B cell (primary cell): ENCODE measurements at regions not wholly inside any gene's neighbourhood (a gene's known extent, or its start where the extent isn't known, plus 50 kb on each side); places are given as distances from the start of the nearest gene placed in this dataset.

Experiments
- ATAC-seq: fragments of 200-7000 bp; cut with Tn5 transposase; one replicate; pipeline ENCODE4 v1.10.0; 2021; ENCODE audit warnings: low read depth, mild to moderate bottlenecking, moderate number of reproducible peaks, moderate library complexity
- CTCF ChIA-PET: fragments of 350-600 bp; sonication (Branson Sonifier 250); formaldehyde crosslinking; loops from one replicate; lab custom pipeline; 2021; ENCODE audit warnings: antibody characterized with exemption, inconsistent platforms; lab: Charles Lee
- POLR2A ChIA-PET: fragments of 350-600 bp; sonication (Branson Sonifier 250); formaldehyde crosslinking; loops from one replicate; lab custom pipeline; 2021; ENCODE audit warnings: antibody characterized with exemption; lab: Charles Lee
- DNase-seq: peaks from one replicate; pipeline ENCODE4 v3.0.0; 2013
- H2AFZ ChIP-seq: 2 replicates; pipeline ENCODE4 v1.6.1; 2012; ENCODE audit warnings: mild to moderate bottlenecking, low read depth, low read length; ENCODE audit not compliant: insufficient read depth, poor library complexity, severe bottlenecking
- H3K27ac ChIP-seq, 2 donors: 1 replicate in 1 of 2; 2 replicates in 1 of 2; pipeline ENCODE4 v1.5.1; 2012 to 2013; ENCODE audit warnings: low read length in 2 of 2, mild to moderate bottlenecking in 2 of 2, moderate library complexity in 1 of 2
- H3K27me3 ChIP-seq, 4 experiments: fragments of 200-600 bp in 1 of 4; sonication (generic) in 1 of 4; replicated peaks in 1 of 4; 1 replicate in 2 of 4; 2 replicates in 2 of 4; pipeline versions ENCODE4 v1.6.1 to v1.7.0; 2013 to 2016; ENCODE audit warnings: low read length in 3 of 4, mild to moderate bottlenecking in 2 of 4, mixed read lengths in 1 of 4, moderate library complexity in 1 of 4; ENCODE audit not compliant: insufficient read depth in 4 of 4, control insufficient read depth in 3 of 4; ENCODE audit errors: control extremely low read depth in 1 of 4
- H3K36me3 ChIP-seq, 2 experiments: replicated peaks in 1 of 2; 1 replicate in 1 of 2; 2 replicates in 1 of 2; pipeline versions ENCODE4 v1.6.1 to v1.7.1; 2013; ENCODE audit warnings: low read length in 1 of 2; ENCODE audit not compliant: insufficient read depth in 2 of 2, control insufficient read depth in 1 of 2; ENCODE audit errors: control extremely low read depth in 1 of 2, extremely low read depth in 1 of 2
- H3K4me1 ChIP-seq, 2 donors: fragments of 200-600 bp in 1 of 2; sonication (generic) in 1 of 2; 1 replicate in 1 of 2; 2 replicates in 1 of 2; pipeline versions ENCODE4 v1.5.1 to v1.6.1; 2013 to 2017; ENCODE audit warnings: low read length in 2 of 2; ENCODE audit not compliant: control insufficient read depth in 2 of 2, insufficient read depth in 2 of 2
- H3K4me2 ChIP-seq: replicated peaks from 2 replicates; pipeline ENCODE3; 2012; ENCODE audit warnings: mild to moderate bottlenecking, low read depth, low read length; ENCODE audit not compliant: poor library complexity, severe bottlenecking
- H3K4me3 ChIP-seq, 5 experiments: fragments of 200-600 bp in 1 of 5; sonication (generic) in 1 of 5; 1 replicate in 3 of 5; 2 replicates in 2 of 5; pipeline versions ENCODE4 v1.5.1 to v1.7.0; 2011 to 2016; ENCODE audit warnings: low read length in 4 of 5, mild to moderate bottlenecking in 4 of 5, low read depth in 2 of 5, control low read depth in 1 of 5, moderate library complexity in 1 of 5; ENCODE audit not compliant: insufficient read depth in 1 of 5; ENCODE audit errors: control extremely low read depth in 1 of 5, extremely low read depth in 1 of 5
- H3K79me2 ChIP-seq: fragments of 200-600 bp; sonication (generic); one replicate; pipeline ENCODE4 v1.6.0; 2016; ENCODE audit warnings: low read length; ENCODE audit not compliant: control insufficient read depth, insufficient read depth
- H3K9ac ChIP-seq: fragments of 200-600 bp; sonication (generic); 2 replicates; pipeline ENCODE4 v1.6.1; 2017; ENCODE audit warnings: mild to moderate bottlenecking, low read length, moderate library complexity
- H3K9me3 ChIP-seq, 3 donors: one replicate each; pipeline versions ENCODE4 v1.6.1 to v1.7.1; 2013; ENCODE audit warnings: low read length in 2 of 3; ENCODE audit not compliant: control insufficient read depth in 2 of 3, insufficient read depth in 1 of 3; ENCODE audit errors: control extremely low read depth in 1 of 3
- H4K20me1 ChIP-seq: 2 replicates; pipeline ENCODE4 v1.6.0; 2012; ENCODE audit warnings: mild to moderate bottlenecking, low read length; ENCODE audit not compliant: insufficient read depth, control insufficient read depth, poor library complexity, severe bottlenecking
- H3K27ac Mint-ChIP-seq: one replicate; pipeline ENCODE4 v1.8.0; 2021; ENCODE audit warnings: mixed read lengths
- H3K27me3 Mint-ChIP-seq: one replicate; pipeline ENCODE4 v1.8.0; 2021; ENCODE audit warnings: mixed read lengths
- H3K4me1 Mint-ChIP-seq: one replicate; pipeline ENCODE4 v1.8.0; 2021; ENCODE audit warnings: mixed read lengths
- H3K4me3 Mint-ChIP-seq: one replicate; pipeline ENCODE4 v1.8.0; 2021; ENCODE audit warnings: mixed read lengths
- H3K9me3 Mint-ChIP-seq: one replicate; pipeline ENCODE4 v1.8.0; 2022; ENCODE audit warnings: mixed read lengths; ENCODE audit not compliant: insufficient read depth
- EZH2 ChIP-seq: IDR thresholded peaks from 2 replicates; pipeline ENCODE4 v1.6.1; 2012; ENCODE audit warnings: borderline replicate concordance, low read depth, mild to moderate bottlenecking, moderate library complexity, low read length; ENCODE audit not compliant: insufficient read depth, poor library complexity, severe bottlenecking
- WGBS: methylation state at CpG from one replicate; pipeline ENCODE4 v1.1.5; 2013; ENCODE audit warnings: missing lambda C conversion rate; ENCODE audit not compliant: insufficient coverage; 5-methylcytosine and 5-hydroxymethylcytosine counted together
- intact Hi-C: fragments of 100-400 bp; cut with micrococcal nuclease; formaldehyde crosslinking; loops from one replicate; pipeline ENCODE4 v1.10.0; 2022
- TF ChIP-seq, protein P1 (sequence below): fragments of 200-600 bp; IDR thresholded peaks from one replicate; pipeline ENCODE4 v1.8.0; 2022; ENCODE audit warnings: antibody characterized with exemption, mild to moderate bottlenecking

DNA sequence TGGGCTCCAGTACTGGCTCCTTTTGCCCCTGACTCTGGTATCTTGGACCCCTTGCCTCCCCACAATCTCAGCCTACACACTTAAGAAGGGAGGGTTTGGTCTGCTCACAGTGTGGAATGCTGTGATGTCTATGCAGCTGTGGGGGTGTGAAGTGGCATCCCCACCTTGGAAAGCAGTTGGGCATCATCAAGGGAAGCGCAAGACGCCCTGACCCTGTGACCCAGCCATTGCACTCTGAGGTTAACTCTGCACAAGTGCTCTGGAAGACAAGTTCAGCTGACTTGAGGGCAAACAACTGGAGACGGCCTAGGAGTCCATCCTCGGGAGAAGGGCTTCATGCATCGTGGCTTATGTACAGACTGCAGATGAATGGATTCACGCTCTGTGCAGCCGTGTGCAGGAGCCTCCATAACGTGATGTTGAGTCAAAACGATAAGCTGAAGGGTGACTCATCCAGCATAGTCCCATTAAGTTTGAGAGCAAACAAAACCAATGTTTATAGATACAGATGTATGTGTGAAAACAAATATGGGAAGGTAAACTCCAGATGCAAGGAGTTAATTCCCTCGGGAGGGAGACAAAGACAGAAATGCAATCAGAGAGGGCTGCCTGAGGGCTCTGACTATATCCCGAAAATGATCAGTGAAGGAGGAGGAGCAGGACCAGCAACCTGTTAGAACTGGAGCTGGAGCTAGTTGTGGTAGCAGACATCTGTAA is 86.8 kb downstream of the LSM3 start:
- H3K4me1 ChIP-seq: no peaks in the 10 kb centered on the region
- 90% methylated on average over 11 of the region's 11 CpGs for WGBS
- no peak overlapping the region for H3K4me2 ChIP-seq
- Mint-ChIP-seq H3K27ac (no peak overlapping the region), H3K4me1 (no peaks in the 10 kb centered on the region), H3K4me3 (no peak overlapping the region), H3K27me3 (peaks cover 33% of the 10 kb centered on the region), H3K9me3 (no peaks in the 10 kb centered on the region)
- TF ChIP-seq, protein P1, sequence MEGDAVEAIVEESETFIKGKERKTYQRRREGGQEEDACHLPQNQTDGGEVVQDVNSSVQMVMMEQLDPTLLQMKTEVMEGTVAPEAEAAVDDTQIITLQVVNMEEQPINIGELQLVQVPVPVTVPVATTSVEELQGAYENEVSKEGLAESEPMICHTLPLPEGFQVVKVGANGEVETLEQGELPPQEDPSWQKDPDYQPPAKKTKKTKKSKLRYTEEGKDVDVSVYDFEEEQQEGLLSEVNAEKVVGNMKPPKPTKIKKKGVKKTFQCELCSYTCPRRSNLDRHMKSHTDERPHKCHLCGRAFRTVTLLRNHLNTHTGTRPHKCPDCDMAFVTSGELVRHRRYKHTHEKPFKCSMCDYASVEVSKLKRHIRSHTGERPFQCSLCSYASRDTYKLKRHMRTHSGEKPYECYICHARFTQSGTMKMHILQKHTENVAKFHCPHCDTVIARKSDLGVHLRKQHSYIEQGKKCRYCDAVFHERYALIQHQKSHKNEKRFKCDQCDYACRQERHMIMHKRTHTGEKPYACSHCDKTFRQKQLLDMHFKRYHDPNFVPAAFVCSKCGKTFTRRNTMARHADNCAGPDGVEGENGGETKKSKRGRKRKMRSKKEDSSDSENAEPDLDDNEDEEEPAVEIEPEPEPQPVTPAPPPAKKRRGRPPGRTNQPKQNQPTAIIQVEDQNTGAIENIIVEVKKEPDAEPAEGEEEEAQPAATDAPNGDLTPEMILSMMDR: no peak
- TF ChIP-seq EZH2: no peak
- H3K9me3 ChIP-seq: peaks cover 0 to 10% (median 0%) of the 10 kb centered on the region in 3 donors
- H3K79me2 ChIP-seq: no peaks in the 10 kb centered on the region
- no peak overlapping the region for H3K27ac ChIP-seq
- CTCF ChIA-PET: interaction anchor here (0.6 to 1.3 kb wide), 4 partner anchors 197 to 632 kb away, joined by 3 to 4 read pairs (median 4); no protein-coding TSS in a partner anchor
- no peak for ATAC-seq
- no peaks in the 10 kb centered on the region for H4K20me1 ChIP-seq
- no peaks in the 10 kb centered on the region for H3K36me3 ChIP-seq
- H2AFZ ChIP-seq: no peak overlapping the region
- H3K9ac ChIP-seq: no peak overlapping the region
- H3K4me3 ChIP-seq: no peak overlapping the region
- intact Hi-C loops: no loop called here
- peaks cover 0 to 5% (median under 1%) of the 10 kb centered on the region in 4 experiments for H3K27me3 ChIP-seq
- DNase-seq: no peak
- POLR2A ChIA-PET: no interaction called here

DNA sequence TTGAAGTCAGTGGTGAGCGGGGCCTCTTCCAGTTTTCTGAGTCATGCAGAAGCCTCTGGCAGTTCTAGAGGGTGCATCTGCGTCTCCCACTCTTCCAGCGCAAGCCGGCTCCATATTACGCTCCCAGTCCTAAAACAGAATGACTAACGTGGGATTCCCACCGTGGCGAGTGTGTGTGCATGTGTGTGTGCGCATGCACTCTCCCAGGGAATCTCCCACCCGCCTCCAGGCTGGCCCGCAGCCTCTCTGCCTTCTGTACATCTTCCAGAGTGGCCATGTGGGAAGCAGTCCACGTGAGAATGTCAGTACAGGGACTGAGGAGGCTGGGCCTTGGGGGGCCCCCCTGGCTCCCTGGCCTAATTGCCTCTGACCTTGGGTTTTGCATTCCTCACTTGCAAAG is 87.7 kb downstream of the LSM3 start:
- no peaks in the 10 kb centered on the region for H3K4me1 Mint-ChIP-seq
- H4K20me1 ChIP-seq: no peaks in the 10 kb centered on the region
- H3K4me2 ChIP-seq: no peak overlapping the region
- peaks cover 0 to 2% (median under 1%) of the 10 kb centered on the region in 4 experiments for H3K27me3 ChIP-seq
- CTCF ChIA-PET: interaction anchor here (0.6 to 1.6 kb wide), 3 partner anchors 195 to 201 kb away, joined by 3 to 4 read pairs (median 4); no protein-coding TSS in a partner anchor
- H3K9me3 Mint-ChIP-seq: no peaks in the 10 kb centered on the region
- H3K4me3 Mint-ChIP-seq: no peak overlapping the region
- ATAC-seq: no peak
- no peak overlapping the region for H2AFZ ChIP-seq
- TF ChIP-seq, protein P1: no peak
- no peak for TF ChIP-seq EZH2
- peaks cover 27% of the 10 kb centered on the region for H3K27me3 Mint-ChIP-seq
- no peak overlapping the region for H3K27ac ChIP-seq
- no peaks in the 10 kb centered on the region for H3K4me1 ChIP-seq
- POLR2A ChIA-PET: no interaction called here
- intact Hi-C loops: no loop called here
- WGBS: 95% methylated on average over 12 of the region's 12 CpGs
- no peak overlapping the region for H3K9ac ChIP-seq
- no peak overlapping the region for H3K27ac Mint-ChIP-seq
- H3K36me3 ChIP-seq: no peaks in the 10 kb centered on the region
- no peak for DNase-seq
- peaks cover 0 to 10% (median 0%) of the 10 kb centered on the region in 3 donors for H3K9me3 ChIP-seq
- H3K79me2 ChIP-seq: no peaks in the 10 kb centered on the region
- no peak overlapping the region for H3K4me3 ChIP-seq
